OCI-LY3 (cell line): ENCODE measurements at regions not wholly inside any gene's neighbourhood (a gene's known extent, or its start where the extent isn't known, plus 50 kb on each side); places are given as distances from the start of the nearest gene placed in this dataset.

Source experiments
- CTCF ChIP-seq: fragments of 200-600, 300-600 bp; sonication (generic); IDR thresholded peaks from 2 replicates; pipeline ENCODE4 v1.5.1; 2014; ENCODE audit warnings: antibody characterized with exemption, low read length, low read depth
- EZH2phosphoT487 ChIP-seq: fragments of 200-600 bp; shearing (Covaris generic); IDR thresholded peaks from 2 replicates; pipeline ENCODE4 v1.6.1; 2018; ENCODE audit warnings: antibody characterized with exemption, mixed run types, low read depth

- TF ChIP-seq CTCF (no peak), EZH2phosphoT487 (no peak)
Measured at GRCh38 chr9:102164247-102164646, 425.8 kb upstream of the GRIN3A start.
